Stimulated activated CD4-positive, alpha-beta T cell treated with anti-CD3 and anti-CD28 coated beads, TNF-alpha, amount 100 ng/mL, for 48 hours (primary cell): ENCODE measurements at regions not wholly inside any gene's neighbourhood (a gene's known extent, or its start where the extent isn't known, plus 50 kb on each side); places are given as distances from the start of the nearest gene placed in this dataset.
"Not testable (repeated sequence)": the region's sequence is repeated elsewhere in the genome, so short reads cannot be mapped to it uniquely, and the experiment has no call there.

ENCODE experiments used
- DNase-seq, 3 donors: peaks; one replicate each; pipeline ENCODE4 v3.0.0-alpha.2; 2020; ENCODE audit warnings: low read depth in 3 of 3

GRCh38 chr10:131363416-131363815 lies 51.9 kb upstream of the TCERG1L start:
- DNase-seq: no peak

DNA sequence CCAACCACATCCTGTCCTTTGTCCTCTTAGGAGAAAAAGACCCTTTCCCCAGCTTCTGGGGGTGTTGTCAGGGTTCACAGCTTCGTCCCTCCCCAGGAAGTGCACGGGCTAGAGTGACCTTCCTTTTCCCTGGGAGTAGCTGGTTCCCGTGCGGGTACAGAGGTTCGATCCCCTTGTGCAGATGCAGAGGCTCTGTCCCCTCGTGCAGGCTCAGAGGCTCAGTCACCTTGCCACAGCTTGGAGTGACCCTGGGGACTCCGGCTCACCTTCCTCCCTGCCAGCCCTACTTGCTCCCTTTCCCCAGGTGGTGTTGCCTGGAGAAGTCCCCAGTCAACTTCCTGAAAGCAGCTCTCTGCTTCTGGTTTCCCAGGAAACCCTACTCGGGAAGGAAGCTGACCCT lies 60.0 kb upstream of the TCERG1L start:
- DNase-seq: no peak

GRCh38 chr10:131381576-131381975 lies 70.1 kb upstream of the TCERG1L start:
- no peak for DNase-seq

- not testable (repeated sequence) for DNase-seq
Observed at GRCh38 chr10:131385161-131385872, 73.8 kb upstream of the TCERG1L start.

- no peak for DNase-seq
Observed at GRCh38 chr10:131387018-131387529, 75.6 kb upstream of the TCERG1L start.

DNA sequence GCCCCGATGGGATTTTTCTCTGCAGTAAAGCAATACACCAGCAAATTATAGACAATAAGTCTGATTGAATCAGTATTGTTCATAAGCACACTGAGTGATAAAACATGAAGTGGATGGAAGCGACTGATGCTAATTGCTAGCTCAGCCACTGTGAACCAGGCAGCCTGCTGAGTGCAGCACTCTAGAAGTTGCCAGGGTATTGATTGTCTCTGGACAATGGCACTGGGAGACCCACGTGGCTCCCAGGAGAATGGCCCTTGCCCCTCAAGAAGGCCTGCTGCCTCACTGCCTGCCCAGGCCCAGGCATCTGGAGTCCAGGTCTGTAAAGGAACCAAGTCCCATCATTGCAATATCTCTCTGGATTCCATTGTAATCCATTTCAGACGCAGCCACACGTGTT lies 80.4 kb upstream of the TCERG1L start:
- no peak for DNase-seq

- DNase-seq: no peak
Observed at GRCh38 chr10:131396121-131397050, 84.9 kb upstream of the TCERG1L start.

GRCh38 chr10:131398166-131398565 lies 86.6 kb upstream of the TCERG1L start:
- DNase-seq: no peak

- DNase-seq: no peak
Observed at GRCh38 chr10:131399981-131400380, 88.5 kb upstream of the TCERG1L start.

- DNase-seq: no peak
Observed at GRCh38 chr10:131400513-131400912, 89.0 kb upstream of the TCERG1L start.

- DNase-seq: no peak
Observed at GRCh38 chr10:131402771-131403650, 91.5 kb upstream of the TCERG1L start.

- no peak for DNase-seq
Observed at GRCh38 chr10:131403936-131404335, 92.4 kb upstream of the TCERG1L start.

GRCh38 chr10:131404886-131405285 lies 93.4 kb upstream of the TCERG1L start:
- DNase-seq: no peak

GRCh38 chr10:131406676-131407392 lies 95.3 kb upstream of the TCERG1L start:
- DNase-seq: no peak

GRCh38 chr10:131418681-131419080 lies 107.2 kb upstream of the TCERG1L start:
- no peak for DNase-seq

GRCh38 chr10:131419797-131420196 lies 108.3 kb upstream of the TCERG1L start:
- no peak for DNase-seq

DNA sequence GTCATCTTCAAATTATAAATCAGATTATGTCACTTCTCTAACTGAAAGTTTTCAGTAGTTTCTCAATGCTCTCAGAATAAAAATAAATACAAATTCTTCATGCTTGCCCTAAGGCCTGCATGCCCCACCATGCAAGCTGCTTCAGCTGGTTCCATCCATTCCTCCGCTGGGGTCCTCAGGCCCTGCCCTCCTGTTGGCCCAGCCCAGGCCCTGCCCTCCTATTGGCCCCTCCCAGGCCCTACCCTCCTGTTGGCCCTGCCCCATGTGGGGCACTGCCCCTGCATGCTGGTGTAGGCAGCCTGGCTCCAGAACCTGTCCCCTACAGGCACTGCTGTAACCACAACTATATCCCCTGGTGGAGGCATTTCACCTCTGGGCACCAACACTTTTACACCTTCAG lies 109.3 kb upstream of the TCERG1L start:
- DNase-seq: no peak

- no peak for DNase-seq
Observed at GRCh38 chr10:131421381-131421780, 109.9 kb upstream of the TCERG1L start.

- no peak for DNase-seq
Observed at GRCh38 chr10:131422731-131423130, 111.2 kb upstream of the TCERG1L start.

DNA sequence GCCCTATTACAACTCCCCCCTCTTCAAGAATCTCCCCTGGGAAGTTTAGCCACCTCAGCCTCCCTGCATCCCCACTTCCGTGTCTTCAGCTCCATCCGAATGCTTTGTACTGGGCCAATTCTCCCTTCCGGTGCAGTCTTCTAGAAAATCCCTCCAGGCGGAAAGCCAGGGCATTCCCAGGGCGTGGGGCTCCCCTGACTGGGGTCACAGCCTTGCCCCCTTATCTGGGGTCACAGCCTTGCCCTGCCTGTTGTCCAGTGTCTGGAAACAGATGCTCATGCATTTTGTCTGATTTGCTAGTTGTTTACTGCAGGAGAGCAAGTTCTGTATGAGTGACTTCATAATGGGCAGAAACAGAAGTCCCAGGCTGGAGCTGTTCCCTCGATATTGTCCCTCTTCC lies 112.5 kb upstream of the TCERG1L start:
- no peak for DNase-seq

DNA sequence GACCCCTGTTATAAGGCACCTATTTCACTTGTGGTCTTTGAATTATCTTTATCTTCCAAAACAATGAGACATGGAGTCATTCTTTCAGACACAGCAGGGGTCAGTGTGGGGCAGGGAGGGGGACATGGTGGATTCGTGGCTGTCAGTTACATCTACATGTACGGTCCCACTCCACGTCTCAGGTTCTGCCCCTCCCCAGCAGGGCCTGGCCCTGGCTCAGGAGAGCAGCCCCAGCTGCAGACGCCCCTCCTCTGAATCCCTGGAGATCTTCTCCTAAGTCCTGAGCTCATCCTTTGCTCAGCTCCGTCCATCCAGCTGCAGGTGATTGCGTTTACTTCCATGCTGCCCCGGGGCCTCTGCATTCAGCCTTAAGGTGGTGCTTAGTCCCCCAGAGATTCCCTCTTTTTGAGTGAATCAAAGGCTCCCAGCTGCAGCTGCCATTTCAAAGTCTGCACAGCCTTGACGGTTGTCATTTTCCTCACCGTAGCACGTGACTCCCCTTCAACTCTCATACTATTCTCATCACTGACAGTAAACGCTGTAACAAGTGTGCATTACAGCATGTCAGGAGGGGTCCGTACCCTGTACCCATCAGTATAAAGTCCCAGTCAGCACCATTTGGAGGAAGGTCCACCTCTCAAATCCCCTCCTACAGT lies 113.4 kb upstream of the TCERG1L start:
- DNase-seq: no peak
